ENCODE measurements at regions not wholly inside any gene's neighbourhood (a gene's known extent, or its start where the extent isn't known, plus 50 kb on each side); places are given as distances from the start of the nearest gene placed in this dataset.

DNA sequence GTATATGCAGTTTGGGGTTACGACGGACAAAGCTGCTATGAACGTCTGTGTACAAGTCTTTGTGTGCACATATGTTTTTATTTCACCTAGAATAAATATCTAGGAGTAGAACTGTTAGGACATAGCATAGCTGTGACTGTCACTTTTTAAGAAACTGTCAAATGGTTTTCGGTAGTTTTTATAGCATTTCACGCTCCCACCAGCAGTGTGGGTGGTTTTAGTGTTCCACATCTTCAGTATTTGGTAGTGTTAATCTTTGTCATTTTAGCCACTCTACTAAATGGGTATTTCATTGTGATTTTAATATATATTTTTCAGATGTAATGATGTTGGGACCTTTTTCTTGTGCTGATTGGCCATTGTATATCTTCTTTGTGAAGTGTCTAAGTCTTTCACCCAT, 109.1 kb upstream of the BCAT1 start:
- intact Hi-C loops (cut with micrococcal nuclease), result loop anchor here (10.0 kb wide), 1 partner anchor 1877 kb away; the partner anchor contains the start of genes FGFR1OP2 and INTS13

DNA sequence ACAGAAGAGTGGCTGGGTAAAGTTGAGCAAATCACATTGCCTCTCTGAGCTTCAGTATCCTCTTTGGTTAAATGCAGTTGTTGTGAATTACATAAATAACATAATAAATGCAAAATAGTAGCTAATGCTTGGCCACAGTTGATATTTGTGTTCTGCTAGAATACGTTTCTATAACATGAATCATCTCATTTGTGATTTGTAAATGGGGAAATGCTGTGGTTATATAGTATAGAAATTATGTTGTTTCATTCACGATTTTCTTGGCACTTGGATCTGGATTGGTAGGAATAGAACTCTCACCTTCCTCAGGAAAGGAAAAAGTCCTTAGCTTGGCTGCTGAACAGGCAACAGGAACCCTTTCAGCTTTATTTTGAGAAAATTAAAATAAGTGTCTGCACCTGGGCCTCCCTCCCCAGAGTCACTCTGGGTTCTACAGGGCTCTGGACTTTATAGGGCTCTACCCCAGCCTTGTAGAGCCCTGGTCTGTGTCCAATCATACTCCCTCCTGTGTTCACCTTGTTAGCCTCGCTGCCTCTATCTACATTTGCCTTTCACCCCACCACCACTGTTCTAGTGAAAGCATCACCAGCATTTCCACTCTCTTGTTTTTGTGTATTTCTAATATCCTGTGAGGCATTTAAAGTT, 107.7 kb upstream of the BCAT1 start:
- intact Hi-C loops (cut with micrococcal nuclease), result loop anchor here (10.0 kb wide), 1 partner anchor 1878 kb away; the partner anchor contains the start of genes FGFR1OP2 and INTS13

DNA sequence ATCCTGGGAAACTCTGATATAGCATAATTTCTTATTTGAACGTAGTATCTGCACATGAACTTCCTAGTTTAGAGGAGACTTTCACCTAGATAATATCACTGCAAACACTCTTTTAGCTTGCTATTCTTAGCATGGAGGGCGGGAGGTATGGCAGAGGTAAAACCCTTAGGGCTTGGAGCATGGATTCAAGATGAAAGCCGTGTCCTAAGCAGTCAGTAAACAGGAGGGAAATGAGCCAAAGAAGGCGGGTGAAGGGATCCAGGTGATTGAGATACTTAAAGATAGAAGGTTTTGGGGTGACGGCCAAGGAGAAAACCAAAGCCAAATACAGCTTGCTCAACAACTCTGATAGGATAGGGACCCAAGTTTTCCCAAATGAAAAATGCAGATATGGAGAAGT, 107.1 kb upstream of the BCAT1 start:
- intact Hi-C loops (cut with micrococcal nuclease), result loop anchor here (10.0 kb wide), 1 partner anchor 1879 kb away; the partner anchor contains the start of genes FGFR1OP2 and INTS13

DNA sequence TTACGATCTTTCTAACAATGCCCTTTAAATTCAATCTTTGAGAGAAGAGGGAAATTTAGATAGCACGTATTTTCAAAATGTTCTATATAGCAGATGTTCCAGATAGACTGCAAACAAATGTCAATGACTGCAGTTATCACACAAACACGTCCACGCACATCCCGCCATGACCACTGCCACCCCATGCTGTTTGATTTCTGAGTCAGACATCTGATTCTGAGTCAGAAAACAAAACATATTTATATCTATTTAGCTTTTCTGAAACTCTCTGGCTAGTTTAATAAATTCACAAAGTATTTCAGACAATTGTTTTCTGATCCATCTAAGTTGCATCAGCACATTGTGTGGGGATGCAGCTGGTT, 105.9 kb upstream of the BCAT1 start:
- intact Hi-C loops (cut with micrococcal nuclease), result loop anchor here (5.0 to 10.0 kb wide), 3 partner anchors 33 to 1880 kb away; partner anchors contain the start of genes FGFR1OP2 and INTS13

DNA sequence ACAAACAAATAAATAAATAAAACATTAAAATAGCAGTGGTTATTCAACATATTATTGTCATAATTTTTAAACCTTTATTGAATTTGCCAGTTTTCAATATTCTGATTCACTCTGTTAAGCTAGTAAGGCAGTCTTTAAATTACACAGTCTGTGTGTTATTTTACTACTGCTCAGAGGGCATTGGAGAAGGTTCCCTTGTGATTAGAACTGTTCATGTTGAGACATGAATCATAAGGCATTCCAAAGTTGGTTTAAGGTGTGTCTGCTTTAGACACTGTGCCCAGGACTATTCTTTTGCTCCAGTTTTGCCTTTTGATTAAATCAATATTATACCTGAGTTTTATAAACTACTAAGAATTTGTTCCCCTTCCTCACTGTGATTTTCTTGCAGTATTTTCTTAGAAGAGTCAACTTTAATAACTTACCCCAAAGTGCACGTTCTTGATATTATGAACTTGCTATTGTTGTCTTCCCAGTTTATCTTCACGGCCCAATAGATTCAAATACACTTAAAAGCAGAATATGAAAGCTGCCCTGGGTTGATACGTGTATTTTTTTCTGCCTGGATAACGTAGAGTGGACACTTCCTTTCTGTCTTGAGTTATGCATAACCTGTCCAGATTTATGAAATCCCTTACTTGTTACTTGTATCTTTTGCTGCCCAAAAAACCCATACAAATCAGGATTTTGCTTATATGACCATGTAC, 105.3 kb upstream of the BCAT1 start:
- intact Hi-C loops (cut with micrococcal nuclease), result loop anchor here (5.0 to 10.0 kb wide), 3 partner anchors 33 to 1881 kb away; partner anchors contain the start of genes FGFR1OP2 and INTS13

DNA sequence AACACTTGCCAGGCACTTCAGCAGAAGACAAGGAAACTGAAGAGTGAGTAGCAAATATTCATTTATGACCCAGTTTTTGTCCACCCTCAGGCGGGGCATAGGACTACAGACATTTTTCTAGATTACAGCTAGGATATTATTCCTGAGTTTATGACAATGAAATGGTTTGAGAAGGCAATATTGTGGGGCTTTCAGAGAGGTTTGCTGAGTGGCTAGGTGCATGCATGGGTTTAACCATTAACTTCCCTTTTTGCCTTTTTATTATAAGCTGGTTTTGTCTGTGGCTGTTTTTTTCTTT, 104.0 kb upstream of the BCAT1 start:
- intact Hi-C loops (cut with micrococcal nuclease), result loop anchor here (1.0 to 10.0 kb wide), 8 partner anchors 34 to 1882 kb away; partner anchors contain the start of genes DNAI7, ETFRF1, FGFR1OP2 and INTS13

DNA sequence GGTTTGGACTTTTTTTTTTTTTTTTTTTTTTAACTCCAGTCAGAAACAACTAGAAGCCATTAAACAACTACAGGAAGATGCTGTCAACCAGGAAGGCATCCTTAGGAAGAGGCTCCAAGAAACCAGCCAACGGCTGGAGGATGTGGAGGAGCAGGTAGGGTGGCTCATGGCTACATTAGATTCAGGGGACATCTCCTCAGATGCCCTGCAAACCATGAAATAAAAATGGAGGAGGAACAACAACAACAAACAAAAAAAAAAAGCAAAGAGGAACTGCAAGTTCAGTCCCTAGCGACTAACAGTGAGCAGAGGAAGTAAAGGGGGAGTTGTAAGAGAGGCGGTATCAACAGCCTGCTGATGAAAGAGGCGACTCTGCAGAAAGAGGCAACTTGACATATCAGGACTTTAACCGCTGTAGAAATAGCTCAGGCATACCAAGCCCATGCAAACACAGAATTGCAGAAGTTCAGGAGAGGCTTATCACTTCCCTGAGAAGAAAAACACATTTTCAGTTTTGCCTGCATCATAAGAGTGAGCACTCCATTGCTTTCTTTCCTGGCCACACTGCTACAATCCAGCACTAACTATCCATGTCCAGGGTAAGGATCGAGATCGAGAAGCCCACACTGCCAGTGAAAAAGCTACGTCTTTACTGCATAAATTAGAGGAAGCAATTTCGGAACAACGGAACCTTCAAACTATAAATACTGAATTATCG, 103.5 kb upstream of the BCAT1 start:
- intact Hi-C loops (cut with micrococcal nuclease), result loop anchor here (1.0 to 10.0 kb wide), 8 partner anchors 35 to 1882 kb away; partner anchors contain the start of genes DNAI7, ETFRF1, FGFR1OP2 and INTS13

DNA sequence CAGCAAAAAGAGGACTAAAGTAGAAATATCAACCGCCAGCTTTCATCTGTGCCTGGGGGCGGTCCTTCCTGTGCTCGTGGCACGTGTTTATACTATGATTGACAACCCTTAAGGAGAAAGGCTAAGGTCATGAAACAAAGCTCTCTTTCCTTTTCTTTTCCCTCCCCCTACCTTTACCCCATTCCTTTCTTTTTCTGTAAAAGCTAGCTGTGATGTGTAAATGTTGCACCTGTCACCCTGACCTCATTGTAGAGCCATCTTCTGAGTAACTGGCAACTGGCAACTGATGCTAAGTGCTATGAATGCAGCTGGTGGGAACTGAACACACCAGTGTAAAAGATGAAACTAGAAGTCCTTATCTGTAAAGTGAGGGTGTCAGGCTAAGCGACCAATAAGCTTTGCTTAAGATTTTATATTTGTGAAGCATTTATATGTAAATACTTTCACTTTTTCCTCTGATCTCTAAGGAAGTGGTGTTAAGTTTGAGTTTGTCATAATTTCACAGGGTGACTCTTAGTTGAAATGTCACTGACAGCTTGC, 102.8 kb upstream of the BCAT1 start:
- intact Hi-C loops (cut with micrococcal nuclease), result loop anchor here (1.0 to 10.0 kb wide), 9 partner anchors 36 to 1883 kb away; partner anchors contain the start of genes BCAT1, DNAI7, ETFRF1 and FGFR1OP2

DNA sequence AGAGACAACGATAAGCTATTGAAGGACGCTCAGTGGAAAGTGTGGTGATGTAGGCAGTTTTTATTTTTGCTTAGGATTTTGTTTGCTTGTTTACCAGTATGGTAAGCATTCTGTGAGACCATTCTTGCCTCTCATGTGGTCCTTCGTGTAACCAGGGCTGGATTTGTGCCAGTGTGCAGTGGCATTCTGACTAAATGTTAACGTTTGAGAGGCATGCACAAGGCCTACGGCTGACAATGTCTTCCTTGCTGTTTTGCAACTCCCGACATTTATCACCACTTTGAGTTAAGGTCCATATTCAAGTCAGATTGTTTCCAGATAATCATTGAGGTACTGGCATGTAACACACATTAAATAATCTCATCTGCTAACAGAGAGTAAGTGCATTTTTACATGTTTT, 102.3 kb upstream of the BCAT1 start:
- intact Hi-C loops (cut with micrococcal nuclease), result loop anchor here (2.0 to 10.0 kb wide), 4 partner anchors 36 to 1884 kb away; partner anchors contain the start of genes BCAT1, FGFR1OP2 and INTS13

DNA sequence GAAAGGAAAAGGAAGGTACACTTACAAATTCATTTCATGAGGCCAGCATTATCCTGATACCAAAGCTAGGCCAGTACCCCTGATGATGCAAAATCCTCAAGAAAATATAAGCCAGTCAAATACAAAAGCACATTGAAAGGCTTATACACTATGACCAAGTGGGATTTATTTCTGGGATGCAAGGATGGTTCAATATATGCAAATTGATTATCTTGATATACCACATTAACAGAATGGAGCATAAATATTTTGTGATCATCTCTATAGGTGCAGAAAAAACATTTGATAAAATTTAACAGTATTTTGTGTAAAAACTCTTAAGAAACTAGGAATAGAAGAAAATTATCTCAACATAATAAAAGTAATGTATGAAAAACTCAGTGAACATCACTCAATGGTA, 97.0 kb upstream of the BCAT1 start:
- intact Hi-C loops (cut with micrococcal nuclease), result no loop called here

DNA sequence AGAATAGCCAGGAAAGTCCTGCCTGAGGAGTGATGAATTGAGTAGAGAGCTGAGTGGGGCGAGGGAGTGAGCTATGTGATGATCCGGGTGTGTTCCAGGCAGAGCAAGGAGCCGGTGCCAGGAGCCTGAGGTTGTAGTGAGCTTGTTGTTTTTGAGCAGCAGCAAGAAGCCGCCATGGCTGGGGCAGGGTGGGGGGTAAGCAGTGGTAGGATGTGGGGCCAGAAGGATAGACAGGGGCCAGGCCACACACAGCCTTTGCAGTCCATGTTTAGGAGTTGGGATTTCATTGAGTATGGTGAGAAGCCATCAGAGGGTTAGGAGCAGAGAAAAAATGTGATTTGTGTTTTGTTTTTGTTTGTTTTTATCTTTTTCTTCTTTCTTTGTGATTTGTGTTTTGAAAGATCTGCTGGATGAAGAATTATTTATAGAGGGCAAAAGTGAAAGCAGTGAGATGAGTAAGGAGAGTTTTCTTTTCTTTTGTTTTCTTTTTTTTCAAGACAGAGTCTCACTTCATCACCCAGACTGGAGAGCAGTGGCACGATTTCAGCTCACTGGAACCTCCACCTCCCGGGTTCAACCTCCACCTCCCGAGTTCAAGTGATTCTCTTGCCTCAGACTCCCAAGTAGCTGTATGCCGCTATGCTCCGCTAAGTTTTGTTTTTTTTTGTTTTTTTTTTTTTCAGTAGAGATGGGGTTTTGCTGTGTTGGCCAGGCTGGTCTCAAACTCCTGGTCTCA, 92.3 kb upstream of the BCAT1 start:
- intact Hi-C loops (cut with micrococcal nuclease), result no loop called here

DNA sequence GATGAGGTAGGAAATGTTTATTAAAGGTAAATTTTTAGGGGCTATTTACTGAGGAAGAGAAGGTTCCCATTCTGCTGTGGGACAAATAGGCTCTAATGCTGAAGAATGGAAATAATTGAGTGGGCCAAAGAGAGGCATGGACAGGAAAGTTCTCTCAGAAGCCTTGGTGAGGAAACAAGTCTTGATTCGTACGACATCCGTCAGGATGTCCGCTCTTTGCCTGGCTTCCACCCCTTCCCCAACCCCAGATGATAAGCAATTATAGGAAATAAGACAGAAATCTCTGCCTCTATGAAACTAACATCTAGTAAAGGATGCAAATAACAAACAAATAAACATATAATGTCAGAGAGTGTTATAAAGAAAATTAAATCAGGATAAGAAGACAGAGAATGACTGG, 91.7 kb upstream of the BCAT1 start:
- intact Hi-C loops (cut with micrococcal nuclease), result no loop called here

DNA sequence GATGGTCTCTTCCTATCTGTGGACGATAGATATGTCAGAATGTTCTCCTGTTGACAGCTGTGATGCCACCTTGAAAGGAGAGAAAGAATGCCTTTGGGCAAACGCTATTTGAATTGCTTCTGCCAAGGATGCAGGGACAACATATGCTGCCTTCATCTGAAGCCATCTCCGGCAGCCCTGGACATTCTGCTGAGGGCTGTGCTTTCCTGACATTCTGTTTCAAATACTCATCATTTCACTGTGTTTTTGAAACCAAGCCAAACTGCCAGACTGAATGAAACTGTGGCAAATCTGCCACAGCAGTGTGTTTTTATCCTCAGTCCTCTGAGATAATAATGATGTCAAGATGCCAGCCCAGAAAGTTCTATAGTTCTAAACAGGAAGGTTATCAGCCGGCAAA, 85.8 kb upstream of the BCAT1 start:
- intact Hi-C loops (cut with micrococcal nuclease), result no loop called here

DNA sequence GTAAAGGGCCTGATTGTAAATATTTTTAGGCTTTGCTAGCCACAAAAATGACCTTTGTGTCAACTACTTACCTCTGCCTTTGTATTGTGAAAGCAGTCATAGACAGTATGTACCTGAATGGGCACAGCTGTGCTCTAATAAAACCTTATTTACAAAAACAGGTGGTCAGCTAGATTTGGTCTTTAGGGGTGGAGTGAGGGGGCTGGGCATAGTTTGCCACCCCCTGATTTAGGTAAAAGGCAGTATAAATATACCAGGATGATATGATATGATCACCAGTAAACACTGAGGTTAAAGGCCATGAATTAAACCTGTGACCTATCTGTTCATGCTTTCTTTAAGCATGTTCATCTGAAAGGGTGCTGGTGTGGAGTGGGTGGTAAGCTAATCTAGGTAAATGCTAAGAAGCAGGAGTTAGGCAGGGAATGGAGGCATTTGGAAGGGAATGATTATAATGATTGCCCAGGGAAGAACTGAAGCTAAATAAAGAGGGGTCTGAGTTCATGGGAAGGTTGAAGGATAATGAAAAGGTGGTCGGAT, 77.1 kb upstream of the BCAT1 start:
- intact Hi-C loops (cut with micrococcal nuclease), result no loop called here

DNA sequence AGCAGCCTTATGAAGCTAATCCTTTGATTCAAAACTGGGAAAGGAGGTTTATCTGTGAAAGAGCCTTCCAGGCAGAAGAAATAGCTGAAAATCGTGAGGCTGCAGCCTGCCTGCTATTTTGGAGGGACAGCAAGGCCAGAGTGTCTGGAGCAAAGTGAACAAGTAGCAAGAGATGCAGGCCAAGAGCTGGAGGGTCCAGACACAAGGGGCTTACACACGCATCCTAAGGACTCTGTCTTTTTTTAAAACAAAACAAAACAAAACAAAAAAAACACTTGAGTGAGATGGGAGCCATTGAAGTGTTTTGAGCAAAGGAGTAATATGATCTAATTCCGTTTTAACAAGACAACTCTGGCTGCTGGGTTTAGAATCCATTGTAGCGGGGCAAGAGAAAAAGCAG, 76.4 kb upstream of the BCAT1 start:
- intact Hi-C loops (cut with micrococcal nuclease), result no loop called here

DNA sequence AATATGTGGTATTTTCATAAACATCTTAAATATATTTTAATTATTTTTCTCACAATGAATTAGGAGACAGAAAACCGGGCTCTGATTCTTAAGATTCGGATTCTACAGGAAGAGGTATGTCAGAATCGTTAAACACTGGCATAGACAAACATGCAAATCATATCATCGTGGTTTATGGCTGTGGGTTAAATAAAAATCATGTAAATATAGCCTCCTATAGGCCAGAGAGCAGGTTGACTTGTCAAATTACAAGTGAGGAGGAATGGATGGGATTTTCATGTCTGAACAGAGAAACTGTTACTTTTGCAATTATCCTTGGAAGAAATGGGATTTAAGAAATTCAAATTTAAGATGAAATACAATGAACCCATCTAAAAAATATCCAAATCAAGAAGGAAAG, 74.9 kb upstream of the BCAT1 start:
- intact Hi-C loops (cut with micrococcal nuclease), result no loop called here

DNA sequence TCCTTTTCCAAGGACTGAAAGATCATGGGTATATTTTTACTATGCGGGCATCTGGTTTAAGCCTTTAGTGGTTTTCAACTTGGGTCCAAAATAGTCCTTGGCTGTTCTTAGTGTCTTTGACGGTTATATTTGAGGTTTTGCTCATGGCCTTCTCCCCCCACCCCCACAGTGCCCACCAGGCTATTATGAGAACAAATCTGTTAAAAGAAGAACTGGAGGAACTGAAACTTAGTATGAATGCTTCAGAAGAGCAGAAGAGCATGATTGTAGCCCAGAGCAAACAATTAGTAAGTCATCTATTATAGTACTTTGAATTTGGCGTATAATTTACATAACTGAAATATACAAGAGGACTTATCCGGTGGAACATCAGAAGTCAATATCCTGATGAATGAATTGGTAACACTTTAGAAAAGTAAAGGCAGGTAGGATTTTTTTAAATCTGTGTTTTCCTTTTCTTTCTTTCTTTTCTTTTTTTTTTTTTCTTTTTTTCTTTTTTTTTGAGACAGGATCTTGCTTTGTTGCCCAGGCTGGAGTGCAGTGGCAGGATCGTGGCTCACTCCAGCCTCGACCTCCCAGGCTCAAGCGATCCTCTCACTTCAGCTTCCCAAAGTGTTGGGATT, 71.8 kb upstream of the BCAT1 start:
- intact Hi-C loops (cut with micrococcal nuclease), result no loop called here

DNA sequence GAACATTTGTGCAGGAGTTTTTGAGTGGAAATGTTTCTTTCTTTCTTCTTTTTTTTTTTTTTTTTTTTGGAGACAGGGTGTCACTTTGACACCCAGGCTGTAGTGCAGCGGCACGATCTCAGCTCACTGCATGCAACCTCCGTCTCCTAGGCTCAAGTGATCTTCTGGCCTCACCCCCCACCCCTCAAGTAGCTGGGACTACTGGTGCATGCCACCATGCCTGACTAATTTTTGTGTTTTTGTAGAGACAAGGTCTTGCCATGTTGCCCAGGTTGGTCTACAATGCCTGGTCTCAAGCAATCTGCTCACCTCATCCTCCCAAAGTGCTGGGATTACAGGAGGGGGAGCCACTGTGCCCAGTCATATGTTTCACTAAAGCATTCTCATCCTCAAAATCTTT, 69.2 kb upstream of the BCAT1 start:
- intact Hi-C loops (cut with micrococcal nuclease), result no loop called here

DNA sequence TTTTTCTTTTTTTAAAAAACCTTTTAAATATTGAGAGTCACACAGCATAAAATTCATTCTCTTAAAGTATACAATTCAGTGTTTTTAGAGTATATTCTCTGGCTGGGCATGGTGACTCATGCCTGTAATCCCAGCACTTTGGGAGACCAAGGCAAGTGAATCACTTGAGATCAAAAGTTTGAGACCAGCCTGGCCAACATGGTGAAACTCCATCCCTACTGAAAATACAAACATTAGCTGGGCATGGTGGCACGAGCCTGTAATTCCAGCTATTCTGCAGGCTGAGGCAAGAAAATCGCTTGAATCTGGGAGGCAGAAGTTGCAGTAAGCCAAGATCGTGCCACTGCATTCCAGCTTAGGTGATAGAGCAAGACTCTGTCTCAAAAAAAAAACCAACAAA, 68.4 kb upstream of the BCAT1 start:
- intact Hi-C loops (cut with micrococcal nuclease), result no loop called here

DNA sequence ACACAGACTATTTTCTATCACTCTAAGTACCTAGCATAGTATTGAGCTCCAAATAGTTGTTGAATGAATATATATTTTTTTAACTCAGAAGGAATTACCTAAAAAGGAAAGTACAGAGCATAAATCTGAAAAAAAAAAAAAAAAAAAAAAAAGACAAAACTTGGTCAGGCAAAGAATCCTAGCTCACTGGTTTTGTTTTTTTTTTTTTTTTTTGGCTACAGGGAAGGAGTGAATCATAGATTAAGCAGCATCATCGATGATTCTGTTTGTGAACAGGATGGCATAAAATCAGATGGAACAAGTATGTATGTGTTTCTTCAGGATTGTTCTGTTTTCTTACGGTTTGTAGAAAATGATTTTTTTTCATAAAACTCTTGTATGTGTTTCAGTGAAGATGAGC, 66.1 kb upstream of the BCAT1 start:
- intact Hi-C loops (cut with micrococcal nuclease), result no loop called here
